NCI-H510A treated with DMSO at 0.1 percent for 48 hours (cell line): ENCODE measurements at regions not wholly inside any gene's neighbourhood (a gene's known extent, or its start where the extent isn't known, plus 50 kb on each side); places are given as distances from the start of the nearest gene placed in this dataset.
"Not testable (repeated sequence)": the region's sequence is repeated elsewhere in the genome, so short reads cannot be mapped to it uniquely, and the experiment has no call there.

ENCODE experiments used
- DNase-seq: peaks from one replicate; lab custom pipeline; 2025; lab: John Stamatoyannopoulos, UW

DNA sequence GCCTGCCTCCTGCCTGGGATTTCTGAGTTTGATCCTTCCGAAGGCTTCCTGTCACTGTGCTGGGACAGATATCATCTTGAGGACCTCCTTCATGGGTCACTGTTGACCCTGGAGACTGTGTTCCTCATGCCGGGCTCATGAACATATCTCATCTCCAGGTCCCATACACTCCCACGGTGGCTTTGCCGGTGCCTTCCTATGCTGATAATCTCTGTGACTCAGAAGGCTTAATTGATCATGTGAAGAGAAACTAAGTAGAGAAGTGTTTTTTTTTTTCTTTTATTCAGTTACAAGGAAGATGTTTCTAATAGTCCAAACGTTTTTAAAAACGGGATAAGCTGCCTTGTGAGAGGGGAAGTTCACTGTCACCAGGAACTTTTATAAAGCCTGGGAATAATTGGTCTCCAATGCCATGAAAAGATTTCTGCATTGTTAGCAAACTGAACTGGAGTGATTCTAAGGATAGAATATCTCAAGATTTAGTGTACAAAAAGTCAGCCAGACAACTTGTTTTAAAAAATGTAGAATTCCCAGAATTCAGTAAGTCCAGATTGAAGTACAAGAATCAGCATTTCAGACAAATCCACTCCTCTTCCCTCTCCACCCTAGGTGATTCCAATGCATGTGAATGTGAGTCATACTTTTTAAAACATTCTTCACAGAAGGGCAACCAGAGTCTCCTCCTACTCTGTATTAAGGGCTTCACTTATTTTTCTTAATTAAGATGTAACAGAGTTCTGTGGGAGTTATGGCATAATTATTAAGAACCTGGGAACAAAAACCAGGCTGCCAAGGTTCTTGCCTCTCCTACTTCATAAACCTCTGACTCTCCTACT lies 139.8 kb upstream of the LGR5 start:
- DNase-seq: no peak

DNA sequence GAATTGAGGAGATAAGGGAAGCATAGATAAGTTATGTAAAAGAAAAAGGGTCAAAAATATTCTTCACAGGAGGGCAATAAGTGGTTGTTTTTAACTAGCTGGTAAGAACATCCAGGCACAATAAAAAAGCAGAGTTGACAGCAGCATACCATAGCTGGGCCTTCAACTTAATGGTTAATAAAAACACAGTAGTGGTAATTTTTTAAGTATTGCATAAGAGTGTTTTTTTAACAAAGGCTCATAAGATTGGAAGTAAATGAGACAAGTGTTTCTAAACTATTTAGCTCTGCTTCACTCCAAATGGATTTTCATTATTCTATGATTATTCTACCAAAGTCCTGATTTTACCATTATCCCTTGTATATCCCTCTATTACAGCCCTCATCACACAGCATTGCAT lies 140.1 kb upstream of the TSPAN8 start:
- no peak for DNase-seq

DNA sequence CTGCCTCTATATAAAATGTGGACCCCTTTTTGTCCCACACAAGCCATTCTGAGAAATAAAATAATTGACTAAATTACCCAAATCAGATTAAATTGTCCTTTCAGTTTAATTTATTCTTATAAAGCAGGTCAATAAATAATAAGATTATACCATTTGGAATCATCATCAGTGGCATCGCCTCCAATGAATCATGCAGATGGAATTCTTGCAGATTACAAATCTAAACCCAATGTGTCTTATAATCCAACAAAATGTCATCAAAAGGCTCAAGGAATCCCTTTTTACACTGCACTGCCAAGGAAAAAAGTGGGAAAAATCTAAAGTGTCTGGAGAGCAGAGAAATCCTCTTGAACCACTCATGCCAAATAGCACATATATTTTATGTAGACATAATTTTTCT lies 138.2 kb upstream of the TSPAN8 start:
- no peak for DNase-seq

DNA sequence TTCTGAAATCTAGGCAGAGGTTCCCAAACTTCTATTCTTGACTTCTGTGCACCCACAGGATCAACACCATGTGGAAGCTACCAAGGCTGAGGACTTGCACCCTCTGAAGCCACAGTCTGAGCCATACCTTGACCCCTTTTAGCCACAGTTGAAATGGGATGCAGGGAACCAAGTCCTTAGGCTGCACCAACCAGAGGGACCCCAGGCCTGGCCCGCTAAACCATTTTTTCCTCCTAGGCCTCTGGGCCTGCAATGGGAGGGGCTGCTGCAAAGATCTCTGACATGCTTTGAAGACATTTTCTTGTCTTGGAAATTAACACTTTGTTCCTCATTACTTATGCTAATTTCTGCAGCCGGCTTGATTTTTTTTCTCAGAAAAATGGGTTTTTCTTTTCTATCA lies 133.9 kb upstream of the TSPAN8 start:
- no peak for DNase-seq

DNA sequence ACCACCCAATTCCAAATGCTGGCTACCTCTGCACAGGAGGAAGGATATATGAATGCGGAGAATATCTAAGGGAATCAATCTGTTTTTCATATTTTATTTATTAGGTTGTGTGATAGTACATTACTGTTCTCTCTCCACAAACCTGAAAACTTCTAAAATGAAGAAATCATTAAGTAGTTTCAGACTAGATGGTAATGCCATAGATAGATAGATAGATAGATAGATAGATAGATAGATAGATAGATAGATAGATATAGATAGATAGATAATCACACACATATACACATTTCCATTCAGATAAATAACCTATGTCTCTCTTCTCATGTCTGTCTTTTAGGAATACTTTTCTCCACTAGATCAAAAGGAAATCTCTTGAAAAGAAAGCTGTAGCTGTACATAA lies 126.1 kb upstream of the TSPAN8 start:
- DNase-seq: no peak

DNA sequence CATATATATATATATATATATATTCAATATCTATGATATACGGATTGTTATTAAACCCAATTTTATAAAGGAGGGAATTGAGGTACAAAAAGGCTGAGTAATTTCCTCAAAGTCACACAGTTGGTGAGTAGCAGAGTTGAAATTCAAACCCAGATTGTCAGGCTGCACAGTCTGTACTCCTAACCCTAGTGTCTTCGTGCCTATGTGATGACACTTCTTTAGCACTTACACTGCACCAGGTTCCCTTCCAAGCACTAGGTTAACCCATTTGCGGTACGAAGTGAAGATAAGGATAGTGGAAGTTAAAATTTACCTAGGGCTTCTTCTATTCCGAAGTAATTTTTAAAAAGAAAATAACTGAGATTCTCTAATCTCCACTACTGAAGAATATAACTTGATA lies 125.1 kb upstream of the TSPAN8 start:
- no peak for DNase-seq

DNA sequence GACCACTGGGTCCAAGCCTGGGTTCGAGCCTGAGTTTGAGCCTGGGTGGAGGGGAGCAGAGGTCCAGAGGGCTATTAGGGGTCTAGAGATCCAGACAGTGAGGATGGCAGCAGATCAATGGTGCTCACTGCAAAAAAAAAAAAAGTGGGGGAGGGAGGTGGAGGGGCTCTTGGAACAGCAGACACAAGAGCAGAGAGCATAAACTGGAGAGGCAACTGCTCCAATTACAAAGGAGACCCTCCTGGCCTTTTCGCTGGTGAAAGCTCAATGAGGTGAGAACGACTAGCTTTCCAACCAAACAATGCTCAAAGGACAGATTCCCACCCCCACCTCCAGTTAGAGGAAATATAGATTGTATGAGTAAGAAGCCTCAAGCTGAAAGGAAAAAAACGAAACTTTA lies 124.2 kb upstream of the TSPAN8 start:
- no peak for DNase-seq

DNA sequence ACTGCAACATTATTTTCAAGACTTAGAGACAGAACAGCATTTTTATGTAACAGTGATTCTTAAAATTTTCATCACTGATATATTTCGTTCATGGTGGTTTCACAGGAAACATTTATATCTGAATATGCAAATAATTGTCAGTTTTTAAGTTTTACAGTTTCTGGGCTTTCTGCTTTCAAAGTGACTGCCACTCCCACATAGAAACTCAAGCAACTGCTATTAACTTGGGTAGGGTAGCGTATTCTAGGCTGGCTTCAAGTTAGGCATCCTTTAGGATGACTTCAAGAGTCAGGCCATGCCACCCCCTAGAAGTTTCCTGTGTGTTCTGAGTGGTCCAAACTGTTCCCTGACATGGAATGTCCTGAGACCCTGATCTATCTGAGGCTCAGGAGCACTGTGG lies 123.6 kb upstream of the TSPAN8 start:
- DNase-seq: no peak

DNA sequence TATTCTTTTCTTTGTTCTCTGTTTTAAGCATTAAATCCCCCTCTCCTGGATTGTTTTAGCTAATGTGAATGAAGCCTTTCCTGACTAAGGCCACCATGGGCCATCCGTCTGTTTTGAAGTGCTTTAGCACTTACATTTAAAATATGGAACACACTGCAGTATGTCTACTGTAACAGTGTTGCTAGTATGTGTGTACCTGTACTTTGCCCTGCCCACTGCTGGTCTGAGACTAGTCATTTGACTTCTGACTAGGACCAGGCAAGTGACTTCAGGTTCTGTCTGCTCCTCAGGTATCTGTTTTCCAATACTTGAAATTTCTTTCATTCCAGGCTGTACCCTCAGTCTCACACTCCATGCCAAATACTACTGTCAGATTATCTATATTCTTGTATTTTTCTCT lies 120.1 kb upstream of the TSPAN8 start:
- no peak for DNase-seq

DNA sequence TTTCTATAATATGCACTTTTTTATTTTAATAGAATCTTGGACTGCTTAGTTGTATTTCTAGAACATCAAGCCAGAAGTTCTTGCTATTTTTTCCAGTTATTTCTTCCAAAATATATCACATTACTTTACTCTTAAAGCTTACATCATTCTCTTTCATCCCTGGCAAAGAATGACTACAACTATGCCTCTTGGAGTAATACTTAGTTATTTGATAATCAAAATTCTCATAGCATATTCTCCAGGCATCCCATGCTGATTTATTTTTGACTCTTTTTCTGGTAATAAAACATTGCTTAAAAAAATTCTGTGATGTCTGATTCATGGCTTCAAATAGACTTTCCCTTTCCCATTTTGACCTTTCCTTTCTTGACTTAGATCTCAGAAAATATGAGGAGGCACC lies 118.7 kb upstream of the TSPAN8 start:
- no peak for DNase-seq

DNA sequence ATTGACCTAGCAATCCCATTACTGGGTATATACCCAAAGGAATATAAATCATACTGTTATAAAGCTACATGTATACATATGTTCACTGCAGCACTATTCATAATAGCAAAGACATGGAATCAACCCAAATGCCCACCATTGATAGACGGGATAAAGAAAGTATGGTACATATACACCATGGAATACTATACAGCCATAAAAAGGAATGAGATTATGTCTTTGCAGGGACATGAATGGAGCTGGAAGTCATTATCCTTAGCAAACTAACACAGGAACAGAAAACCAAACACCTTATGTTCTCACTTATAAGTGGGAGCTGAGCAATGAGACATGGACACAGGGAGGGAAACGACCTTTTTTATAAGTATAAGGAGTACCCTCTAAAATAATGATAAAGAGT lies 113.0 kb upstream of the TSPAN8 start:
- DNase-seq: not testable (repeated sequence)

DNA sequence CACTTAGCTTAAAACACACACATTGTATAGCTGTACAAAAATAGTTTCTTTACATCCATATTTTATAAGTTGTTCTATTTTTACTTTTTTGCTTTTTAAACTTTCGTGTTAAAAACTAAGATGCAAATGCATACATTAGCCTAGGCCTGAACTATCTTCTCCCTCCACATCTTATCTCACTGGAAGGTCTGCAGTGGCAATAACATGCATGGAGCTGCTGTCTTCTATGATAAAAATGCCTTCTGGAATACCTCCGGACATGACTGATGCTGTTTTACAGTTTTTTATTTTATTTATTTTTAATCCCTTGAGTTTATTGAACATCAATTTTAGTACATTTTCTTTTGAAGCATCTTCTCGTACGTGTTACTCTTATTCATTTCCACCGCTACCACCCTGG lies 112.3 kb upstream of the TSPAN8 start:
- DNase-seq: no peak

DNA sequence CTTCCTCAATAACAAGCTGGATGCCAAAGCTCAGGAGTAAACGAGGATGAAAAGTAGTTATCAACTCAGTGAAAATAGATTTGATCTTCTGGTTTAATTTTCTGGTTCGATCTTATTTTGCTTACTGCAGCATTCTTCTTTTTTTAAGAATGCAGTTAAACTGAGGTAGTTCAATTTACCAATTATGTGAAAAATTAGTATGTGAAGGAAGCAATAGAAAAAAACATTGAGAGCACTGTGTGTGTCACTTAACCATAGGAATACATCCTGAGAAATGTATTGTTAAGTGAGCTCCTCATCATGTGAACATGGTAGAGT lies 111.4 kb upstream of the TSPAN8 start:
- DNase-seq: no peak

DNA sequence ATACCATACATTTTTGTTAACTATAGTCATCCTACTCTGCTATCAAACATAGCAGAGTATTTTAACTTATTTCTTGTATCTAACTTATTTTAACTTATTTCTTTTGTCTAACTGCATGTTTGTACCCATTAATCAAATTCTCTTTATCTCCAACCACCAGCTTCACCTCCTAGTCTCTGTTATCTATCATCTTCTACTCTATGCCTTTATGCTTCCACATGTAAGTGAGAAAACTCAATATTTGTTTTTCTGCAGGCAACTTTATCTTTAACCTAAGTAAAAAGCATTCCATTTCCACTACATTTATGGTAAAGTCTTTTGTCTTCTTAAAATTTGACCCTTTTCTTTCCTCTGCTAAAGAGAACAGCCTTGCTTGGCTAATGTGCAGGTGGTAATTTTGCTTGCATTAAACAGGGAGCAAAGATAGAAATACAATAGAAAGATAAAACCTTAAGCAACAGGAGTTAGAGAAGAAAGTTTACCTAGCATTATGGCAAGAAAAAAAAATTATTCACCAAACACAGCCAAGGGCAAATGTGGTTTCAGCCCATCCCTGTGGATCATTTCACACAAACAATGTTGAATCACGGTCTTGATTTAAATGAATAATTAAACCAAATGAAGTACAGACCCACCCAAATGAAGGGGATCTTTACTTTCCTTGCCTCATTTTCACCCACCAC lies 110.9 kb upstream of the TSPAN8 start:
- DNase-seq: no peak

DNA sequence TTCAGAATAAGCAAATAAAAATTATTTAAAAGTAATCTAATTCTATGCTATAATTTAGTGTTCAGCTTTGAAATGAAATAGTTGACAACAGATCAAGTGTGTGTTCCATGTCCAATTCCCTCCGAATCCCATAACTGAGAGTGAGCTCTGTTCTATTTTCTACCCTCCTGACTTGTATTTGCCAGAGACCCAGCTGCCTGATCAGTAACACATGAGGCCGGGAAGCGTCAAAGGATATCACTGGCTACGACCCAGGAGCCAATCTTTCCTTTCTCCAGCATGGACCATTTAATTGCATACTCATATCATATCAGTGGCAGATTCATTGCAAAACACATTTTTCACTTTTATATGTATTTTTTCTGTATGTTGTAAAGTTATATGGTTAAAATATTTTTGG lies 108.8 kb upstream of the TSPAN8 start:
- DNase-seq: no peak

DNA sequence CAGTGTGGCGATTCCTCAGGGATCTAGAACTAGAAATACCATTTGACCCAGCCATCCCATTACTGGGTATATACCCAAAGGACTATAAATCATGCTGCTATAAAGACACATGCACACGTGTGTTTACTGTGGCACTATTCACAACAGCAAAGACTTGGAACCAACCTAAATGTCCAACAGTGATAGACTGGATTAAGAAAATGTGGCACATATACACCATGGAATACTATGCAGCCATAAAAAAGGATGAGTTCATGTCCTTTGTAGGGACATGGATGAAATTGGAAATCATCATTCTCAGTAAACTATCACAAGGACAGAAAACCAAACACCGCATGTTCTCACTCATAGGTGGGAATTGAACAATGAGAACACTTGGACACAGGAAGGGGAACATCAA lies 107.9 kb upstream of the TSPAN8 start:
- not testable (repeated sequence) for DNase-seq

DNA sequence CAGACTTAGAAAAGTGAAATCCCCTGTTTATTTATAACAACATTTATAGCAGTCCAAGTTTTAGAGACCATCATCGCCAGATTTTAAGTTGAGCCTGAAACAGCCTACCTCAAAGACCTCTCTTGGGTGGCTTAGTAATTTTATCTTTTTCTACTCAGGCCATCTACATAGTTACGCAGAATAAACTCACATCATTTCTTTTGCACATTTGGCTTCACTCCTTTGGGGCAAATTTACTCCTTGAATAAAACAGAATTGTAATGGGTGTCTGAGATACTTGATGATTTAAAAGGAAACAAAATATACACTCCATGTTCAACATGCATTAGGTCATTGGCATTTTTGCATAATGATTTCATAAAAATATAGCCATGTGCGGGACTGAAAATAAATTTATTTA lies 104.7 kb upstream of the TSPAN8 start:
- no peak for DNase-seq

DNA sequence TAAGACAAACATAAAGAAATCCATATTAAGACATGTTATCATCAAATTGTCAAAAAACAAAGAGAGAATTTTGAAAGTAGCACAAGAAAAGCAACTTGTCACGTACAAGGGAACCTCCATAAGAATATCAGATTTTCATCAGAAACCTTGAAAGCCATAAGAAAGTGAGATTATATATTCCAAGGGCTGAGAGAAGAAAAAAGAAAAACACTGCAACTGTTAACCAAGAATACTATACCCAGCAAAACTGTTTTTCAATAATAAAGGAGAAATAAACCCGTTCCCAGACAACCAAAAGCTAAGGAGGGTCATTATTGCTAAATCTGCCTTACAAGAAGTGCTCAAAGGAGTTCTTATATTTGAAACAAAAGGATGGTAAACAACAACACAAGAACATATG lies 94.7 kb upstream of the TSPAN8 start:
- DNase-seq: no peak

DNA sequence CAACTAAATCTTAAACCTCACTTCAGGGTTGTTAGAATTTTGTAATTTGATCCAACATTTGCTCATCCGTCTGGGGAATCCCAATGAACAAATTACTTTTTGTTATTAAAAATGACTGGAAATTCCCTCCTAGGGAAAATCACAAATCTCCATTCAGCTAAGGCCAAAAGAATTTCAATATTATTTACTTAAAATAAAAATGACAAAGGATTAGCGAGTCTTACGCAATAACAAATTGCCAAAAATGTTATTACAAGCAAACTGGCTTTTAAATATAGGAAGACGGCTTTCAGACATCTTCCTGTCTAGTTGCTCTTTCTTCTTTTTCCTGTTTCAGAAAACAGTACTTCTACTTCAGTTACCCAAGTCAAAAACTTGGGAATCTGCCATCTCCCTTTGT lies 92.4 kb upstream of the TSPAN8 start:
- no peak for DNase-seq

DNA sequence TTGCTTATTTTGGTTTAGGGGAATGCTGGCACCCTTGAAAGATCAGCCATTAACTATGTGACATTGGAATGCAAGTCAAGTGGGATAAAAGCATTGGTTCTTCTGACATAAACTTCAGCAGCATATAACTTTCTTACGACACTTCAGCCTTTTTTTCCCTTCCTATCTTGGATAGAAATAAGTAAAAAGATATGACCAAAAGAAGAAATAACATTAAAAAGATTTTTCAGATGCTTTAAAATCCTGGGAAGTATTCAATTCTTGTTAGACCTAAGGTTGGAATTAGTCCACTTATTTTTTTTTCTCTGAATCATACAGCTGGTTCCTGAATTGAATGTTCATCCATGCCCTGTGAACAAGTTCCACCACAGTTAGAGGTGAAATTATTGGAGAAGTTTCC lies 85.6 kb upstream of the TSPAN8 start:
- no peak for DNase-seq

DNA sequence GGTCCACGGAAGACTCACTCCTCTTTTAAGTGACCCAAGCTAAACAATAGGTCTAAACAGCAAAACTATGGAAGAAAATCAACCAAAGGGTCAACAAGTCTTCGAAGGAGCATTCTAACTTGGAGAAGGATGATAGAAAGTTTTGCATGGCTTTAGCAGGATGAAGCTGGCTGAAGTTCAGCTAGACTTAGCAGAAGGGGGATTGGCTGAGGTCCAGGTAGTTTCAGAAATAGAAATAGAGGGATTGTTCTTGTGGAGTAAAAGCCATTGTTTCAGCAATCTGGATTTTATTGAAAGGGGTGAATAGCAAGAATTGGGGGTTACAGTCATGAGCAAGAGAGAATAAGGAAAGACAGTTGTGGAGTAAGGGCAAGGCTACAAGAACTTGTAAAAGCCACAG lies 84.7 kb upstream of the TSPAN8 start:
- no peak for DNase-seq

DNA sequence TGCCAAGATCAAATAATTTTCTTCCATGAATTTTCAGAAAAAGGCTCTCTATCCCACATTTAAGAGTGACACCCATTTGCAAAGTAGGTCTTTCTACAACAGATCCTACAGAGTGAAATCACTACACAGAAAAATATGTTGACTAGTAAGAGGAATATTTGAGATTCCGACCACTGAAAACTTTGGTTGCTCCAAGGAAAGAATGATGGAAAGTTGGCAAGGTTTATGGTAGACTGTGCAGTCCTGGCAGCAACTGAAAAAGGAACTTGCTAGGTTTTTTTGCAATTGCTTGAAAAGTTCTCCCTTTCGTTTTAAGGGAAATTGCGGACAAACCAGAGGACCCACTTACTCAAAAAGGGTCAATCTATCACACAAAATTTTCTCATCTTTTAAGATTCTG lies 83.1 kb upstream of the TSPAN8 start:
- no peak for DNase-seq

DNA sequence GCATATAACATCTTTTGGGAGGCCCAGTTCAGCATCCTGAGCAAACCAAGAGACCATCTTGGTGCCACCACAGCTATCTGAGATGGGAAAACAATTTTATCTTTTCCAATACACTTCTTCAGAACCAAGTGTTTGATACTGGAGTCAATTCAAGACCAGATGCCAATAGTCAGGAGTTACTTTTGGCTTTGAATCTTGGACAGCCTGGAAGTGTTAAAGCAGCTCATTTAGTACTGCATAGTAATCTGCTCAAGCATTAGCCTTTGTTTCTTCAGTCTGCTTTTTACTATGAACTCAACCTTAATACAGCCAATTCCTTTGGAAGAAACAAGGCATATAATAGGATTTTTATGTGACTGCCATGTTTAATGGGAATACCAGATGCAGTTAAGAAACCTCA lies 81.9 kb upstream of the TSPAN8 start:
- DNase-seq: no peak

DNA sequence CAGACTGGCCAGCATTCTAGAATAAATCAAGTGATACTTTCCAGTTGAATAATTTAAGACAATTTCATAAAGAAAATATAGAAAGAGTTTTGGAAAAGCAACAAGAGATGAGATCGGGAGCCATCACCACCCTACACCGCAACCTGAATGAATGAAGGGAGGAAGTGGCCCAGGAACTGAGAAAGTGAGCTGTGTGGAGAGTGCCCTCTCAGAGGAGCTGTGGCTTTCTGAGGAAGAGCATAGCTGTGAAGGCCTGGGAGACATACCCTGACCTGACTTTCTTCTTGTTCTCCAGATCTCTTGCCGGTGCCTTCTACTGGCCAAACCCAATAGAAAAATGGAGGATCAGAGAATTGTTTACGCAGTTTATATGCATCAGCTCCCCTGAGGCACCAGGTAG lies 79.3 kb upstream of the TSPAN8 start:
- no peak for DNase-seq
